IMR-90 (cell line): ENCODE measurements at regions not wholly inside any gene's neighbourhood (a gene's known extent, or its start where the extent isn't known, plus 50 kb on each side); places are given as distances from the start of the nearest gene placed in this dataset.

Experiments
- CHD1 ChIP-seq: IDR thresholded peaks from 2 replicates; pipeline ENCODE4 v1.6.1; 2012; ENCODE audit warnings: low read depth, low read length, improper control_type of control experiment
- CTCF ChIP-seq: conservative IDR thresholded peaks from 2 replicates; pipeline ENCODE4 v1.5.1; 2012; ENCODE audit warnings: mild to moderate bottlenecking, low read depth, low read length, improper control_type of control experiment
- ELK1 ChIP-seq: fragments of 150-350 bp; IDR thresholded peaks from 2 replicates; pipeline ENCODE4 v1.6.1; 2016; ENCODE audit warnings: low read depth, mild to moderate bottlenecking, low read length, moderate library complexity, borderline replicate concordance
- FOS ChIP-seq: fragments of 150-350 bp; IDR thresholded peaks from 2 replicates; pipeline ENCODE4 v1.6.1; 2016; ENCODE audit warnings: low read depth, low read length
- MAZ ChIP-seq: IDR thresholded peaks from 2 replicates; pipeline ENCODE4 v1.6.1; 2012; ENCODE audit warnings: low read depth, mild to moderate bottlenecking, low read length, improper control_type of control experiment, moderate library complexity, borderline replicate concordance
- NFE2L2 ChIP-seq: fragments of 150-350 bp; IDR thresholded peaks from 2 replicates; pipeline ENCODE4 v1.6.1; 2016; ENCODE audit warnings: low read depth, mild to moderate bottlenecking, low read length
- POLR2A ChIP-seq: IDR thresholded peaks from 2 replicates; pipeline ENCODE4 v1.6.1; 2012; ENCODE audit warnings: mild to moderate bottlenecking, low read depth, low read length
- RAD21 ChIP-seq: IDR thresholded peaks from 2 replicates; pipeline ENCODE4 v1.6.1; 2012; ENCODE audit warnings: low read length, improper control_type of control experiment
- SMC3 ChIP-seq: fragments of 150-350 bp; IDR thresholded peaks from 2 replicates; pipeline ENCODE4 v1.6.1; 2016; ENCODE audit warnings: low read depth, mild to moderate bottlenecking, antibody characterized with exemption, low read length, moderate library complexity
- USF2 ChIP-seq: fragments of 150-350 bp; IDR thresholded peaks from 2 replicates; pipeline ENCODE4 v1.6.1; 2017; ENCODE audit warnings: mild to moderate bottlenecking, antibody characterized with exemption, low read length, low read depth

GRCh38 chr1:106037526-106037925 lies 1018.9 kb upstream of the PRMT6 start:
- TF ChIP-seq USF2 (no peak), CTCF (no peak), FOS (no peak), POLR2A (no peak), MAZ (no peak), RAD21 (no peak), CHD1 (no peak), NFE2L2 (no peak), SMC3 (no peak), ELK1 (no peak)
